HG03280 (cell line): ENCODE measurements at regions not wholly inside any gene's neighbourhood (a gene's known extent, or its start where the extent isn't known, plus 50 kb on each side); places are given as distances from the start of the nearest gene placed in this dataset.
A peak's percentile ranks its signal among the peaks of the same experiment; 100 is the strongest.
"Not testable (repeated sequence)": the region's sequence is repeated elsewhere in the genome, so short reads cannot be mapped to it uniquely, and the experiment has no call there.

ENCODE experiments used
- ATAC-seq: cut with Tn5 transposase; IDR thresholded peaks from one replicate; pipeline ENCODE4 v1.9.1; 2021; ENCODE audit warnings: mild to moderate bottlenecking, moderate library complexity; ENCODE audit not compliant: unreplicated experiment

DNA sequence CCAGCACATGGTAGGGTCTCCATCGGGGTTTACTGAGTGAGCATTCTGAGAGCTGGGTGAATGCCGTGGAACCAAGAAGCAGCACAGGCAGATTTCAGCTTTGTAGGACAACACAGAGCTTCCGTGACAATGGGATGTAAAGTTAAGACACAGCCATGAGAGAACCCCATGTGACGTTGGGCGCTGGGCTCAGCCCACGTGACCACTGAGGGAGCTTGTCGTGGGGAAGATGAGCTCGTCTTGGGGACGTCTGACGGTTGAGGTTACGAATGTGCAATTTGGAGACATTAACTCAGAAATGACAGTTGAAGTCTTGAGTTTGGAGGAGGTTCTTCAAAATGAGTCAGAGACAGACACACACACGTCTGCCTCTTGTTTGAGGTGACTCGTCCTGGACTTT lies 51.5 kb upstream of the MUC20 start:
- ATAC-seq: not testable (repeated sequence)

DNA sequence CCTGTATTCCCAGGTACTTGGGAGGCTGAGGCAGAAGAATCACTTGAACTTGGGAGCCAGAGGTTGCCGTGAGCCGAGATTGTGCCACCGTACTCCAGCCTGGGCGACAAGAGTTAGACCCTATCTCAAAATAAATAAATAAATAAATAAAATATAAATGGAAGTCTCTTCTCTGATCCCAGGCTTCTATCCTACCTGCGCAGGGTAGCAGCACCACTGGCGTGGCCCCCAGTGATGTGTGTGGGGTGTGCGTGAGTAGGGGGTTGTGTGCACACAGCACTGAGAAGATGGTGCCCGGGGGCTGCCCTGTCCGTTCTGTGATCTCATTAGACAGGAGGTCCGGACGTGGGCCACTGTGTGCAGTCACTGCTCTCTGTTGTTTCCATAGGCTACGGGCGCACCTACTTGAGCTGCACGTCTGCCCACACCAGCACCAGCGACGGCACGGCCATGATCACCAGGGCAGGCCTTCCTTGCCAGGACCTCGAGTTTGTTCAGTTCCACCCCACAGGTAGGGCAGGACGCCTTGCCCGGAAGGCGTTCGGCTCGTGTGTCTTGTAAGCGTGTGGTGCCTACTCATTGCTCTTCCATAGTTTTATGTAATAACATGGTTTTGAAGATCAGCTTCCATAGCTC lies 52.5 kb upstream of the MUC20 start:
- ATAC-seq: not testable (repeated sequence)

GRCh38 chr3:195665311-195665710 lies 55.5 kb upstream of the MUC20 start:
- not testable (repeated sequence) for ATAC-seq

GRCh38 chr3:195664131-195664530 lies 56.6 kb upstream of the MUC20 start:
- ATAC-seq: not testable (repeated sequence)

DNA sequence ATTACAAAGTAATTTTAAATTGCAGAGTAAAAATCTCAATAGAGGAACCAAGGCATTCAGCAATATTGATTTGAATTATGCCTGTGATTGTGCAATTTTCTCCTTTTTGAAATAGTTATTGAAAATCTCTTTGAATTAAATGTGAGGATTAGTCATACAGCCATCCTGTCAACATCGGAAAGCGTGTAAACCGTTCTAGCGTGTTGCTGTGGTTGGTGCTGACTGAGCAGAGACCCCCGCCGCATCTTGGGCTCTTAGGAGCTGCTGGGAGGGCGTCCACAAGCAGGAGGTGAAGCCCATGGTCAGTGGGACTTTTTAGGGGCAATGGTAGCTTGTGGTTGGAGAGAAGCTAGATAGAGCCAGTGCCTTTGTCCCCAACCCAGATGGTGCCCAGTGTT lies 61.6 kb upstream of the MUC20 start:
- ATAC-seq: not testable (repeated sequence)

GRCh38 chr3:195658381-195659135 lies 62.2 kb upstream of the MUC20 start:
- ATAC-seq: peak; percentile 40

- ATAC-seq: peak; percentile 84
Measured at GRCh38 chr3:195657475-195658372, 63.1 kb upstream of the MUC20 start.

- not testable (repeated sequence) for ATAC-seq
Measured at GRCh38 chr3:195656091-195656490, 64.7 kb upstream of the MUC20 start.

DNA sequence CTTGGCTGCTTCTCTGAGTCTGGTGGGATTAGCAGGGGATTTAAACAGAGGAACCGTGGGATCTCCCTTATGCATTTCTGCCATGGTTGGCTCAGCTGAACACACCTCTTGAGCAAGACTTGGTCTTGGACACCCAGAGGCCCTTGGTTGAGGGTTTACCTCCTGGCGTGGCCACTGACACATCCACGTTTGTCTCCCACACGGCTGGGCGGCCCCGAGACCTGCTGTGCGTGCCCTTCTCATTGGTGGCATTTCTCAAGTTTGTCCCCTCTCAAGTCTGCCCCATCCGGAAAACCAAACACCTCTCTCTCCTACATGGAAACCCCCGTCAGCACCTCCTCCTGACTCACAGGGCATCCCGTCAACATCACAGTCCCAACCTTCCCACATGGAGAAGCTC lies 66.0 kb upstream of the MUC20 start:
- ATAC-seq: not testable (repeated sequence)

- ATAC-seq: not testable (repeated sequence)
Measured at GRCh38 chr3:195654138-195654537, 66.6 kb upstream of the MUC20 start.

GRCh38 chr3:195653641-195654040 lies 67.1 kb upstream of the MUC20 start:
- ATAC-seq: not testable (repeated sequence)

- ATAC-seq: not testable (repeated sequence)
Measured at GRCh38 chr3:195647912-195648702, 64.4 kb upstream of the APOD start.

GRCh38 chr3:195645872-195646271 lies 62.1 kb upstream of the APOD start:
- not testable (repeated sequence) for ATAC-seq

DNA sequence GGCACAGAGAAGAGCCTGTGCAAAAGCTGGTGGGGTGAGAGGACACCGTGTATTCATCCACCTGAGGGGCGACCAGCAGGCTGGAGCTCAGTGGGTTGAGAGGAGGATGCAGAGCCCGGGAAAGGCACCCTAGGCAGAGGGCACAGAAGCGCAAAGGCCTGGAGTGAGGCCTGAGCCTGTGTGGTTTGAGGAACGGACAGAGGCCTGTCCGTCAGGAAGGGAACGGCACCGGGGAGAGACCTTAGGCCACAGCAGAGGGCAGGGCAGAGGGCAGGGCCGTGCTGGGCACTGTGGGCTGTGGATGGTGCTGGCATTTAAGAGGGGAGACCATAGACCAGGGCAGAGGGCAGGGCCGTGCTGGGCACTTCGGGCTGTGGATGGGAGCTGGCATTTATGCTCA lies 59.5 kb upstream of the APOD start:
- ATAC-seq: not testable (repeated sequence)

DNA sequence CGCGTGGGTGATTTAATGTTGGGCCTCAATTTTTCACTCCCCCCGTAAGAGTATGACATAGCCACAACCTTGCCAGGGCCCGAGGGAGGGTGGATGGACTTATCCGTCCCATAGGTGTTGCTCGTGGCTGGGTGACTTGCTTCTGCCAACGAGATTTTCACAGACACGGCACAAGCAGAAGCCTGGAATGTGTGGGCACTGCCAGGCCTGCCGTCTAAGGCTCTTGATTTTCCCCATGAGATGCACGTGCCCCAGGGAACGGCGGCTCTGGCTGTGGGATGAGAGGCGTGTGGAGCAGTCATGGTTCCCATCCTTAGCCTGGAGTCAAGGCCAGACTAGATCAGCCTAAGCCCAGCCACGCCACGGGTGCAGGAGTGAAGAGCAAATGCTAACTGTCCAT lies 58.6 kb upstream of the APOD start:
- ATAC-seq: not testable (repeated sequence)

DNA sequence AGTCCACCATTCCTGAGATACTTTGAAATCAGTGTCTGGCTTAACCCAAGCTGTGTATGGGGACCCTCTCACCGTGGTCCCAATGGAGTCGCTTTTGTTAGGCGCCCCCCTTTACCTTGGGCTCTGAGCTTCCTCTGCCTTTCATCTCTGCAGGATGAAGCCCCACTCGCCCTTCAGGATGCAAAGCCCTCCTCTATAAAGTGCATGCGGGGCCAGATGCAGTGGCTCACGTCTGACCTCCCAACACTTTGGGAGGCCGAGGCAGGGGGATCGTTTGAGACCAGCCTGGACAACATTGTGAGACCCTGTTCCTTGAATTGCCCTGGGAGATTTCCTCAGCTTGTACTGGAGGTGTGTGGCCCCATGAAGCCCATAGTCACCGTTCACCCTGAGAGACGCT lies 54.7 kb upstream of the APOD start:
- ATAC-seq: not testable (repeated sequence)

GRCh38 chr3:195637473-195638233 lies 53.9 kb upstream of the APOD start:
- not testable (repeated sequence) for ATAC-seq

DNA sequence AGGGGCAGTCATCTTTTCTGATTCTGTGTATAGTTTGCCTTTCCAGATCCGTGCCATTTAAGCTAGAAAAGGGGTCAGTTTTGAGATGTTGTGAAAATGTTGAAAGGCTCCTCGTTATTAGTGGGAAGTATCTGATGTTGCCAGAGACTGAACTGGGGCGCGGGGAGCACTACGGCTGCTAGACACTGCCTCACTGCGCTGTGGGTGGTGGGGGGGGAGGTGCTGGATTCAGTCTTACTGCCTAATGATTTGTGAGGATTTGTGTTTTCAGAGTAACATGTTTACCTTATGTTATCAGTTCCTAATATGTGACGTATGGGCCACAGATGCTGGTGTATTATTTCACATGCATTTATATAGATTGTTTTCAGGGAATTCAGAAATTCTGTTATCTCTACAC lies 53.3 kb upstream of the APOD start:
- ATAC-seq: not testable (repeated sequence)

DNA sequence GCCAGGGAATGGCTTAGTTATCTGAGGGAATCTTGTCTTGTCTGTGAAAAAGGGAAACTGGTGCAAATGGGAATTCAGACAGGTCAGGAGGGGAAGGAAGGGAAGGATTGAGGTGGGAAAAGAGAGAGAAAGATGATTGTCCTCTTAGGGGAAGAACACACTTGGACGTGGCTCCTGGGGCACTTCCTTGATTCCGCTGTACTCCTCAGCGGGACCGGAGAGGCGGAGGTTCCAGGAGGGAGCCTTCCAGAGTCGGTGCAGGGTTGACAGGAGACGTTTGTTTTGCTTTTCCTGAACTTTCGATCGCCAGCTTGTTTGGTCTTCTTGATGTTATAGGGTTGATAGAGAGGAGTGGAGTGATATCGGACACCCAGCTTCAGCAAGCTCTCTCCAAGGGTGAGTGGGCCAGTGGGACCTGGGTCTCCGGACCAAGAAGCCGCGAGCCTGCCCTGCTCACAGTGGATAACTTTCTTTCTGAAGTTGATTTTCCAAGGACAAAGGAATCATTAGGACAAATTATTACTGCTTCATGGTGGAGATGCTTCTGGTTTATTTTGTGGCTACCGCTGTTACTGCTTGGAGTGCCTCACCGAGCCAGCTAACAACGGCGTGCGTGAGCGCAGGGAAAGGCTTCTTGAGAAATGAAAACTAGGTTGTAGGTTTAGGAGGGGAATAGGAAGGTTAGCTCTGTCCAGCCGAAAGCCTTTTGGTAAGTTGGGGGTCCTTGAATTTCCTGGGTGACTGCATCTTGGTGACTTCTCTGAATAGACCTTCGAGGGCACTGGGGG lies 52.4 kb upstream of the APOD start:
- ATAC-seq: not testable (repeated sequence)
